ENCODE measurements at regions not wholly inside any gene's neighbourhood (a gene's known extent, or its start where the extent isn't known, plus 50 kb on each side); places are given as distances from the start of the nearest gene placed in this dataset.

- Mint-ChIP-seq H3K27me3 (ENCODE audit: low read depth) (no peaks in the 10 kb centered on the region), H3K4me3 (no peak overlapping the region), H3K4me1 (no peaks in the 10 kb centered on the region), H3K27ac (no peak overlapping the region), H3K36me3 (no peaks in the 10 kb centered on the region), H3K9me3 (peaks cover 4% of the 10 kb centered on the region)
- DNase-seq (ENCODE audit: low spot score in 2 of 2, unreplicated experiment in 2 of 2), result no peak
- TF ChIP-seq, protein P1, sequence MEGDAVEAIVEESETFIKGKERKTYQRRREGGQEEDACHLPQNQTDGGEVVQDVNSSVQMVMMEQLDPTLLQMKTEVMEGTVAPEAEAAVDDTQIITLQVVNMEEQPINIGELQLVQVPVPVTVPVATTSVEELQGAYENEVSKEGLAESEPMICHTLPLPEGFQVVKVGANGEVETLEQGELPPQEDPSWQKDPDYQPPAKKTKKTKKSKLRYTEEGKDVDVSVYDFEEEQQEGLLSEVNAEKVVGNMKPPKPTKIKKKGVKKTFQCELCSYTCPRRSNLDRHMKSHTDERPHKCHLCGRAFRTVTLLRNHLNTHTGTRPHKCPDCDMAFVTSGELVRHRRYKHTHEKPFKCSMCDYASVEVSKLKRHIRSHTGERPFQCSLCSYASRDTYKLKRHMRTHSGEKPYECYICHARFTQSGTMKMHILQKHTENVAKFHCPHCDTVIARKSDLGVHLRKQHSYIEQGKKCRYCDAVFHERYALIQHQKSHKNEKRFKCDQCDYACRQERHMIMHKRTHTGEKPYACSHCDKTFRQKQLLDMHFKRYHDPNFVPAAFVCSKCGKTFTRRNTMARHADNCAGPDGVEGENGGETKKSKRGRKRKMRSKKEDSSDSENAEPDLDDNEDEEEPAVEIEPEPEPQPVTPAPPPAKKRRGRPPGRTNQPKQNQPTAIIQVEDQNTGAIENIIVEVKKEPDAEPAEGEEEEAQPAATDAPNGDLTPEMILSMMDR (IDR thresholded peaks at IDR 0.05; ENCODE audit: unreplicated experiment), result no peak
Observed at GRCh38 chr3:162029736-162030135, 533.1 kb downstream of the OTOL1 start.

- H3K27me3 Mint-ChIP-seq (ENCODE audit: low read depth), result peaks cover 8% of the 10 kb centered on the region
- no peaks in the 10 kb centered on the region for H3K4me1 Mint-ChIP-seq
- no peaks in the 10 kb centered on the region for H3K36me3 Mint-ChIP-seq
- H3K27ac Mint-ChIP-seq, result no peak overlapping the region
- peaks cover 4% of the 10 kb centered on the region for H3K9me3 Mint-ChIP-seq
- H3K4me3 Mint-ChIP-seq, result no peak overlapping the region
- TF ChIP-seq, protein P1 (IDR thresholded peaks at IDR 0.05; ENCODE audit: unreplicated experiment), result no peak
- no peak for DNase-seq (ENCODE audit: low spot score in 2 of 2, unreplicated experiment in 2 of 2)
Observed at GRCh38 chr3:162034368-162034767, 537.8 kb downstream of the OTOL1 start.

- Mint-ChIP-seq H3K27me3 (ENCODE audit: low read depth) (peaks cover 9% of the 10 kb centered on the region), H3K4me3 (no peak overlapping the region), H3K4me1 (no peaks in the 10 kb centered on the region), H3K36me3 (no peaks in the 10 kb centered on the region), H3K9me3 (no peaks in the 10 kb centered on the region), H3K27ac (no peak overlapping the region)
- no peak for DNase-seq (ENCODE audit: low spot score in 2 of 2, unreplicated experiment in 2 of 2)
- TF ChIP-seq, protein P1 (IDR thresholded peaks at IDR 0.05; ENCODE audit: unreplicated experiment), result no peak
Observed at GRCh38 chr3:162041622-162042021, 545.0 kb downstream of the OTOL1 start.

DNA sequence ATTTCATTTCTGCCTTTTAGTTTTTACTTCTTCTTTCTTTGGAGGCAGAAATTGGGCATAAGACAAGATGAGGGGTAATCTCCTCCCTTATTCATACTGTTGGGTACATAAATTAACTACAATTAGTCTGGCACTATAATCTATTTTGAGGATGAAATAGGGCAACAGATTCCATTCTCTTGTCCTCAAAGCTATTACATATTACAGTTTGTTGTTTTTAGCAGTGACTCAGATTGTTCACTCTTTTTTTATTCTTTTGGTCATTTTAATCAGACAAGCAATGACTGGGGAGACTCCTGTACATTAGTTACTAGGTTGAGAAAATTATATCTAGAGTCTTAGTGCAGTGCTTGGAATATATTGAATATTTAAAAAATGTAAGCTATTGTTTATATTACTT lies 556.0 kb downstream of the OTOL1 start:
- H3K27me3 Mint-ChIP-seq (ENCODE audit: low read depth), result no peaks in the 10 kb centered on the region
- peaks cover 14% of the 10 kb centered on the region for H3K9me3 Mint-ChIP-seq
- no peaks in the 10 kb centered on the region for H3K4me1 Mint-ChIP-seq
- TF ChIP-seq, protein P1 (IDR thresholded peaks at IDR 0.05; ENCODE audit: unreplicated experiment), result no peak
- no peaks in the 10 kb centered on the region for H3K36me3 Mint-ChIP-seq
- H3K4me3 Mint-ChIP-seq, result no peak overlapping the region
- H3K27ac Mint-ChIP-seq, result no peak overlapping the region
- DNase-seq (ENCODE audit: low spot score in 2 of 2, unreplicated experiment in 2 of 2), result no peak

GRCh38 chr3:162072656-162073164 lies 576.1 kb downstream of the OTOL1 start:
- no peaks in the 10 kb centered on the region for H3K9me3 Mint-ChIP-seq
- H3K4me3 Mint-ChIP-seq, result no peak overlapping the region
- peaks cover 2% of the 10 kb centered on the region for H3K4me1 Mint-ChIP-seq
- no peaks in the 10 kb centered on the region for H3K27me3 Mint-ChIP-seq (ENCODE audit: low read depth)
- no peaks in the 10 kb centered on the region for H3K36me3 Mint-ChIP-seq
- no peak for DNase-seq (ENCODE audit: low spot score in 2 of 2, unreplicated experiment in 2 of 2)
- H3K27ac Mint-ChIP-seq, result no peak overlapping the region
- TF ChIP-seq, protein P1 (IDR thresholded peaks at IDR 0.05; ENCODE audit: unreplicated experiment), result no peak

Measured in mesothelial cell of epicardium (in vitro differentiated cells).